ENCODE measurements at regions not wholly inside any gene's neighbourhood (a gene's known extent, or its start where the extent isn't known, plus 50 kb on each side); places are given as distances from the start of the nearest gene placed in this dataset.

- Mint-ChIP-seq H3K9me3 (ENCODE audit: unreplicated experiment) (no peaks in the 10 kb centered on the region), H3K27me3 (ENCODE audit: low read depth, unreplicated experiment) (no peaks in the 10 kb centered on the region), H3K27ac (ENCODE audit: unreplicated experiment) (no peak overlapping the region), H3K36me3 (ENCODE audit: low read depth, unreplicated experiment) (no peaks in the 10 kb centered on the region), H3K4me3 (ENCODE audit: unreplicated experiment) (no peak overlapping the region), H3K4me1 (ENCODE audit: low read depth, unreplicated experiment) (no peaks in the 10 kb centered on the region)
- no peak overlapping the region for H3K4me3 ChIP-seq (ENCODE audit: insufficient read depth, low read depth, low read length)
- no peak overlapping the region for H3K9ac ChIP-seq (ENCODE audit: low read length)
- DNase-seq (ENCODE audit: low read depth) (no peak), FAIRE-seq (no peak)
- no peaks in the 10 kb centered on the region for H3K36me3 ChIP-seq (ENCODE audit: insufficient read depth, low read length)
- no peaks in the 10 kb centered on the region for H3K9me3 ChIP-seq (ENCODE audit: insufficient read depth, low read depth, low read length)
- no peaks in the 10 kb centered on the region for H4K20me1 ChIP-seq (ENCODE audit: insufficient read depth, low read length)
- no peaks in the 10 kb centered on the region for H3K27me3 ChIP-seq (ENCODE audit: insufficient read depth, low read length)
- H2AFZ ChIP-seq (ENCODE audit: low read depth, low read length) = no peak overlapping the region
- no peaks in the 10 kb centered on the region for H3K79me2 ChIP-seq (ENCODE audit: insufficient read depth, low read length)
- TF ChIP-seq EZH2 (IDR thresholded peaks at IDR 0.05; ENCODE audit: insufficient read depth, low read length) (no peak), CTCF (IDR thresholded peaks at IDR 0.05; ENCODE audit: insufficient read depth, low read depth, low read length) (no peak)
- no peaks in the 10 kb centered on the region for H3K4me1 ChIP-seq (ENCODE audit: insufficient read depth, low read length)
- H3K4me2 ChIP-seq (ENCODE audit: low read length) = no peak overlapping the region
- no peak overlapping the region for H3K27ac ChIP-seq (ENCODE audit: low read depth, low read length)
These were observed 337.8 kb downstream of the LRRC3B start for GRCh38 chr3:26960382-26960781.

- H3K4me1 ChIP-seq (ENCODE audit: insufficient read depth, low read length) = no peaks in the 10 kb centered on the region
- no peaks in the 10 kb centered on the region for H4K20me1 ChIP-seq (ENCODE audit: insufficient read depth, low read length)
- H3K27ac ChIP-seq (ENCODE audit: low read depth, low read length) = no peak overlapping the region
- no peaks in the 10 kb centered on the region for H3K9me3 ChIP-seq (ENCODE audit: insufficient read depth, low read depth, low read length)
- no peak overlapping the region for H3K27ac Mint-ChIP-seq (ENCODE audit: unreplicated experiment)
- H3K4me3 ChIP-seq (ENCODE audit: insufficient read depth, low read depth, low read length) = no peak overlapping the region
- H3K4me2 ChIP-seq (ENCODE audit: low read length) = no peak overlapping the region
- no peaks in the 10 kb centered on the region for H3K9me3 Mint-ChIP-seq (ENCODE audit: unreplicated experiment)
- no peaks in the 10 kb centered on the region for H3K36me3 ChIP-seq (ENCODE audit: insufficient read depth, low read length)
- H3K4me3 Mint-ChIP-seq (ENCODE audit: unreplicated experiment) = no peak overlapping the region
- DNase-seq (ENCODE audit: low read depth) (no peak), FAIRE-seq (no peak)
- H3K9ac ChIP-seq (ENCODE audit: low read length) = no peak overlapping the region
- H3K79me2 ChIP-seq (ENCODE audit: insufficient read depth, low read length) = no peaks in the 10 kb centered on the region
- no peaks in the 10 kb centered on the region for H3K27me3 Mint-ChIP-seq (ENCODE audit: low read depth, unreplicated experiment)
- no peaks in the 10 kb centered on the region for H3K4me1 Mint-ChIP-seq (ENCODE audit: low read depth, unreplicated experiment)
- H3K36me3 Mint-ChIP-seq (ENCODE audit: low read depth, unreplicated experiment) = no peaks in the 10 kb centered on the region
- H2AFZ ChIP-seq (ENCODE audit: low read depth, low read length) = no peak overlapping the region
- no peak for TF ChIP-seq EZH2 (IDR thresholded peaks at IDR 0.05; ENCODE audit: insufficient read depth, low read length)
- TF ChIP-seq CTCF (IDR thresholded peaks at IDR 0.05; ENCODE audit: insufficient read depth, low read depth, low read length) = no peak
- no peaks in the 10 kb centered on the region for H3K27me3 ChIP-seq (ENCODE audit: insufficient read depth, low read length)
These were observed 340.2 kb downstream of the LRRC3B start for GRCh38 chr3:26962492-26963360.

DNA sequence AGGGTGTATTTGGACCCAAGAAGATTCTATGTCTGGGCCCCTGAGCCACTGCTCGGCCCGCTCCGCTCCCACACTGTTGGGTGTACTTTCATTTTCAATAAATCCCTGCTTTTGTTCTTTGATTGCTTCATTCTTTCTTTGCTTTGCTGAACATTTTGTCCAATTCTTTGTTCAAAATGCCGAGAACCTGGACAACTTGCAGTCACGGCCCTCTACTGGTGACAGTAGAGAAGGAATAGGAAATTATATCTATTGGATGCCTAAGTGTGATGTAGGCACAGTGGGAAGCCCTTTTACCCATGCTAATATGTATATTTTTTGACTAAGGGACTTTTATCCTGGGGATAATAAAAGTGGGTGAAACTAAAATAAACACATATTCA is 340.8 kb downstream of the LRRC3B start:
- no peak overlapping the region for H3K27ac ChIP-seq (ENCODE audit: low read depth, low read length)
- no peak for DNase-seq (ENCODE audit: low read depth)
- no peaks in the 10 kb centered on the region for H3K27me3 ChIP-seq (ENCODE audit: insufficient read depth, low read length)
- H3K4me1 ChIP-seq (ENCODE audit: insufficient read depth, low read length) = no peaks in the 10 kb centered on the region
- TF ChIP-seq EZH2 (IDR thresholded peaks at IDR 0.05; ENCODE audit: insufficient read depth, low read length) (no peak), CTCF (IDR thresholded peaks at IDR 0.05; ENCODE audit: insufficient read depth, low read depth, low read length) (peak; percentile 3)
- no peaks in the 10 kb centered on the region for H4K20me1 ChIP-seq (ENCODE audit: insufficient read depth, low read length)
- H3K4me2 ChIP-seq (ENCODE audit: low read length) = no peak overlapping the region
- no peak overlapping the region for H2AFZ ChIP-seq (ENCODE audit: low read depth, low read length)
- H3K36me3 ChIP-seq (ENCODE audit: insufficient read depth, low read length) = no peaks in the 10 kb centered on the region
- no peaks in the 10 kb centered on the region for H3K27me3 Mint-ChIP-seq (ENCODE audit: low read depth, unreplicated experiment)
- H3K4me1 Mint-ChIP-seq (ENCODE audit: low read depth, unreplicated experiment) = no peaks in the 10 kb centered on the region
- no peak overlapping the region for H3K4me3 ChIP-seq (ENCODE audit: insufficient read depth, low read depth, low read length)
- no peaks in the 10 kb centered on the region for H3K79me2 ChIP-seq (ENCODE audit: insufficient read depth, low read length)
- FAIRE-seq = no peak
- no peaks in the 10 kb centered on the region for H3K9me3 ChIP-seq (ENCODE audit: insufficient read depth, low read depth, low read length)
- no peaks in the 10 kb centered on the region for H3K9me3 Mint-ChIP-seq (ENCODE audit: unreplicated experiment)
- no peak overlapping the region for H3K27ac Mint-ChIP-seq (ENCODE audit: unreplicated experiment)
- no peaks in the 10 kb centered on the region for H3K36me3 Mint-ChIP-seq (ENCODE audit: low read depth, unreplicated experiment)
- no peak overlapping the region for H3K4me3 Mint-ChIP-seq (ENCODE audit: unreplicated experiment)
- no peak overlapping the region for H3K9ac ChIP-seq (ENCODE audit: low read length)
